ENCODE measurements at regions not wholly inside any gene's neighbourhood (a gene's known extent, or its start where the extent isn't known, plus 50 kb on each side); places are given as distances from the start of the nearest gene placed in this dataset.

GRCh38 chr16:80418517-80419355 lies 122.1 kb upstream of the DYNLRB2 start:
- DNase-seq, result no peak

GRCh38 chr16:80417706-80418271 lies 123.0 kb upstream of the DYNLRB2 start:
- no peak for DNase-seq

GRCh38 chr16:80408014-80408413 lies 132.8 kb upstream of the DYNLRB2 start:
- no peak for DNase-seq

GRCh38 chr16:80407265-80407987 lies 133.4 kb upstream of the DYNLRB2 start:
- DNase-seq, result no peak

GRCh38 chr16:80404847-80405246 lies 135.9 kb upstream of the DYNLRB2 start:
- DNase-seq, result no peak

- no peak for DNase-seq
Observed at GRCh38 chr16:80403894-80404293, 136.9 kb upstream of the DYNLRB2 start.

GRCh38 chr16:80390871-80391489 lies 149.8 kb upstream of the DYNLRB2 start:
- no peak for DNase-seq

GRCh38 chr16:80390046-80390445 lies 150.7 kb upstream of the DYNLRB2 start:
- no peak for DNase-seq

GRCh38 chr16:80389338-80389737 lies 151.5 kb upstream of the DYNLRB2 start:
- no peak for DNase-seq

GRCh38 chr16:80387318-80387921 lies 153.4 kb upstream of the DYNLRB2 start:
- DNase-seq, result no peak

GRCh38 chr16:80384862-80385261 lies 155.9 kb upstream of the DYNLRB2 start:
- no peak for DNase-seq

- no peak for DNase-seq
Observed at GRCh38 chr16:80380514-80380913, 160.3 kb upstream of the DYNLRB2 start.

- DNase-seq, result no peak
Observed at GRCh38 chr16:80377096-80377956, 163.5 kb upstream of the DYNLRB2 start.

- DNase-seq, result no peak
Observed at GRCh38 chr16:80375973-80376372, 164.8 kb upstream of the DYNLRB2 start.

GRCh38 chr16:80375513-80375912 lies 165.3 kb upstream of the DYNLRB2 start:
- DNase-seq, result no peak

- no peak for DNase-seq
Observed at GRCh38 chr16:80372341-80372740, 168.5 kb upstream of the DYNLRB2 start.

- DNase-seq, result no peak
Observed at GRCh38 chr16:80369138-80369958, 171.4 kb upstream of the DYNLRB2 start.

GRCh38 chr16:80367037-80367658 lies 173.6 kb upstream of the DYNLRB2 start:
- DNase-seq, result no peak

- no peak for DNase-seq
Observed at GRCh38 chr16:80366023-80366422, 174.8 kb upstream of the DYNLRB2 start.

- no peak for DNase-seq
Observed at GRCh38 chr16:80362816-80363215, 178.0 kb upstream of the DYNLRB2 start.

- DNase-seq, result no peak
Observed at GRCh38 chr16:80356365-80356764, 184.4 kb upstream of the DYNLRB2 start.

Data from NCI-H446 (cell line).